ENCODE measurements at regions not wholly inside any gene's neighbourhood (a gene's known extent, or its start where the extent isn't known, plus 50 kb on each side); places are given as distances from the start of the nearest gene placed in this dataset.

DNA sequence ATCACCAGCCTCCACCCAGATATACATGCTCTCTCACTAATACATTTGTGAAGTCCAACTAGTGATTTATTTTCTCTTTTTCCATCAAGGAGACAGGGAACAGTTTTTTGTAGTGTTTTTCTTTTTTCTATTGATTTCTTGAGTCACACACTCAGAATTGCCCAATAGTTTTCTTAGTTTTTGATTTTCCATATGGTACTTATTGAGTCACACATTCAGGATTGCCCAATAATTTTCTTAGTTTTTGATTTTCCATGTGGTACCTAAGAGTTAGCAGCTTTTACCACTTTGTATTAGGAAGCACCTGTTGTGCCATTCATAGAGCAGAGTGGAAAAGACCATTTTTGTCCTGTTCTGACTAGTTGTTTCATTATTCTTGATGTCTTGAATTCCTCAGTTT is 1268.8 kb downstream of the EPHA7 start:
- H3K4me3 ChIP-seq = no peak overlapping the region
- H3K9me2 ChIP-seq (replicated peaks; ENCODE audit: insufficient read depth) = no peaks in the 10 kb centered on the region
- no peak for DNase-seq (ENCODE audit: low spot score)
- H2AFZ ChIP-seq = no peak overlapping the region
- H3K27ac ChIP-seq = no peak overlapping the region
- no peaks in the 10 kb centered on the region for H3K9me3 ChIP-seq (ENCODE audit: low read depth)
- no peaks in the 10 kb centered on the region for H3K36me3 ChIP-seq (replicated peaks; ENCODE audit: insufficient read depth, low read depth)
- no peaks in the 10 kb centered on the region for H3K27me3 ChIP-seq
- TF ChIP-seq CTCF (IDR thresholded peaks at IDR 0.05; ENCODE audit: poor library complexity) (no peak), EZH2 (IDR thresholded peaks at IDR 0.05; ENCODE audit: borderline replicate concordance) (no peak), EZH2phosphoT487 (IDR thresholded peaks at IDR 0.05; ENCODE audit: low read depth, severe bottlenecking, unreplicated experiment) (no peak)
- H4K20me1 ChIP-seq (ENCODE audit: insufficient read depth, poor library complexity, severe bottlenecking) = no peaks in the 10 kb centered on the region
- H3K79me2 ChIP-seq = no peaks in the 10 kb centered on the region
- H3K4me2 ChIP-seq = no peak overlapping the region
- H3K4me1 ChIP-seq (ENCODE audit: insufficient read depth) = no peaks in the 10 kb centered on the region

GRCh38 chr6:92147246-92147645 is 1272.1 kb downstream of the EPHA7 start:
- 83% methylated on average over 1 of the region's 1 CpG for WGBS (ENCODE audit: low lambda C conversion rate, missing lambda C conversion rate)
- H3K27me3 ChIP-seq = no peaks in the 10 kb centered on the region
- no peaks in the 10 kb centered on the region for H3K9me2 ChIP-seq (replicated peaks; ENCODE audit: insufficient read depth)
- H3K4me2 ChIP-seq = no peak overlapping the region
- H3K79me2 ChIP-seq = no peaks in the 10 kb centered on the region
- H2AFZ ChIP-seq = no peak overlapping the region
- TF ChIP-seq EZH2 (IDR thresholded peaks at IDR 0.05; ENCODE audit: borderline replicate concordance) = no peak
- TF ChIP-seq CTCF (IDR thresholded peaks at IDR 0.05; ENCODE audit: poor library complexity) = no peak
- no peak for TF ChIP-seq EZH2phosphoT487 (IDR thresholded peaks at IDR 0.05; ENCODE audit: low read depth, severe bottlenecking, unreplicated experiment)
- DNase-seq (ENCODE audit: low spot score) = no peak
- H3K4me1 ChIP-seq (ENCODE audit: insufficient read depth) = no peaks in the 10 kb centered on the region
- no peaks in the 10 kb centered on the region for H4K20me1 ChIP-seq (ENCODE audit: insufficient read depth, poor library complexity, severe bottlenecking)
- no peaks in the 10 kb centered on the region for H3K9me3 ChIP-seq (ENCODE audit: low read depth)
- no peak overlapping the region for H3K27ac ChIP-seq
- H3K36me3 ChIP-seq (replicated peaks; ENCODE audit: insufficient read depth, low read depth) = no peaks in the 10 kb centered on the region
- H3K4me3 ChIP-seq = no peak overlapping the region

GRCh38 chr6:92139601-92140000 is 1279.8 kb downstream of the EPHA7 start:
- TF ChIP-seq CTCF (IDR thresholded peaks at IDR 0.05; ENCODE audit: poor library complexity) (no peak), EZH2 (IDR thresholded peaks at IDR 0.05; ENCODE audit: borderline replicate concordance) (no peak), EZH2phosphoT487 (IDR thresholded peaks at IDR 0.05; ENCODE audit: low read depth, severe bottlenecking, unreplicated experiment) (no peak)
- WGBS (ENCODE audit: low lambda C conversion rate, missing lambda C conversion rate) = 41% methylated on average over 1 of the region's 1 CpG
- Histone ChIP-seq H4K20me1 (ENCODE audit: insufficient read depth, poor library complexity, severe bottlenecking) (no peaks in the 10 kb centered on the region), H3K79me2 (no peaks in the 10 kb centered on the region), H3K4me3 (no peak overlapping the region), H3K27ac (no peak overlapping the region), H3K27me3 (no peaks in the 10 kb centered on the region), H3K4me1 (ENCODE audit: insufficient read depth) (no peaks in the 10 kb centered on the region), H3K36me3 (replicated peaks; ENCODE audit: insufficient read depth, low read depth) (no peaks in the 10 kb centered on the region), H3K9me2 (replicated peaks; ENCODE audit: insufficient read depth) (no peaks in the 10 kb centered on the region), H2AFZ (no peak overlapping the region), H3K9me3 (ENCODE audit: low read depth) (no peaks in the 10 kb centered on the region), H3K4me2 (no peak overlapping the region)
- DNase-seq (ENCODE audit: low spot score) = no peak

DNA sequence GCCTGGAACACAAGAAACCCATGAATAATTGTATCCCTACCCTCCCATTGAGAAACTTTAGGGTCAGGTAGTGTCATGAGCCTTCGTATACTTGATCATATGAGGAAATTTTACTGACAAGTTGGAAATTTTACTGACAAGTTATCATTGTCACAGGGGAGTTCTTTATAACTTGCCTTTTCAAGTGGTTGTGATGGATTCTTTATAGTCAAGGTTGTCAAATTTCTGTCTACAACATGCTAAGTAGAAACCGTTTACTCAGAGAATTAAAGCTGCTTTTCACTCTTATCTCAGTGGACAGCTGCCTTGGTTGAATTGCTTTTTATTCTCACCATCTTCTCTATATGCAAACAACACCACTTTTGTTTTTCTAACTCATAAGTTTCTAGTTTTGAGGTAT is 1286.4 kb downstream of the EPHA7 start:
- H3K36me3 ChIP-seq (replicated peaks; ENCODE audit: insufficient read depth, low read depth) = no peaks in the 10 kb centered on the region
- no peaks in the 10 kb centered on the region for H3K9me3 ChIP-seq (ENCODE audit: low read depth)
- H2AFZ ChIP-seq = no peak overlapping the region
- H3K4me3 ChIP-seq = no peak overlapping the region
- H3K27ac ChIP-seq = no peak overlapping the region
- DNase-seq (ENCODE audit: low spot score) = no peak
- H4K20me1 ChIP-seq (ENCODE audit: insufficient read depth, poor library complexity, severe bottlenecking) = no peaks in the 10 kb centered on the region
- H3K4me1 ChIP-seq (ENCODE audit: insufficient read depth) = no peaks in the 10 kb centered on the region
- no peaks in the 10 kb centered on the region for H3K79me2 ChIP-seq
- peak overlapping the region; percentile 4 for H3K4me2 ChIP-seq
- WGBS (ENCODE audit: low lambda C conversion rate, missing lambda C conversion rate) = 57% methylated on average over 2 of the region's 2 CpGs
- TF ChIP-seq EZH2phosphoT487 (IDR thresholded peaks at IDR 0.05; ENCODE audit: low read depth, severe bottlenecking, unreplicated experiment) (no peak), CTCF (IDR thresholded peaks at IDR 0.05; ENCODE audit: poor library complexity) (no peak), EZH2 (IDR thresholded peaks at IDR 0.05; ENCODE audit: borderline replicate concordance) (no peak)
- H3K27me3 ChIP-seq = no peaks in the 10 kb centered on the region
- H3K9me2 ChIP-seq (replicated peaks; ENCODE audit: insufficient read depth) = no peaks in the 10 kb centered on the region

Data from hepatocyte (in vitro differentiated cells).